Prostate gland (tissue), 2 donors: ENCODE measurements at regions not wholly inside any gene's neighbourhood (a gene's known extent, or its start where the extent isn't known, plus 50 kb on each side); places are given as distances from the start of the nearest gene placed in this dataset.

Experiments
- DNase-seq: peaks from one replicate; pipeline ENCODE4 v3.0.0-alpha.2; 2019; ENCODE audit warnings: low spot score
- H3K27ac ChIP-seq, 2 donors: fragments of 200-600 bp; sonication (generic); 2 replicates each; pipeline ENCODE4 v1.5.1; 2017 to 2019
- H3K27me3 ChIP-seq: fragments of 200-600 bp; sonication (generic); replicated peaks from 2 replicates; pipeline ENCODE4 v1.5.1; 2019; ENCODE audit not compliant: insufficient read depth
- H3K36me3 ChIP-seq, 2 donors: fragments of 200-600 bp; sonication (generic); 1 replicate in 1 of 2; 2 replicates in 1 of 2; pipeline versions ENCODE4 v1.5.1 to v1.8.1; 2017 to 2019
- H3K4me1 ChIP-seq: fragments of 200-600 bp; sonication (generic); replicated peaks from 2 replicates; pipeline ENCODE4 v1.5.1; 2019
- H3K4me3 ChIP-seq, 2 donors: fragments of 200-600 bp; sonication (generic); 2 replicates each; pipeline ENCODE4 v1.5.1; 2017 to 2019
- H3K9me3 ChIP-seq: fragments of 200-600 bp; sonication (generic); 2 replicates; pipeline ENCODE4 v1.5.1; 2017
- CTCF ChIP-seq, 4 experiments: fragments of 200-600 bp in 2 of 4; fragments of 450-650 bp in 2 of 4; sonication (generic) in 2 of 4; IDR thresholded peaks; 1 replicate in 3 of 4; 2 replicates in 1 of 4; pipeline ENCODE4 v1.5.1; 2016 to 2019; ENCODE audit warnings: antibody characterized with exemption in 4 of 4, mild to moderate bottlenecking in 2 of 4, moderate library complexity in 2 of 4
- POLR2A ChIP-seq: fragments of 450-650 bp; IDR thresholded peaks from one replicate; pipeline ENCODE4 v1.6.1; 2016; ENCODE audit warnings: antibody characterized with exemption, mild to moderate bottlenecking
- POLR2AphosphoS5 ChIP-seq: sonication (generic); formaldehyde crosslinking; IDR thresholded peaks from one replicate; pipeline ENCODE4 v1.6.1; 2017; ENCODE audit warnings: antibody characterized with exemption
- WGBS: methylation state at CpG from one replicate; pipeline ENCODE4 v1.1.5; 2018; 5-methylcytosine and 5-hydroxymethylcytosine counted together
- intact Hi-C: fragments of 100-400 bp; cut with DNase I; formaldehyde crosslinking; loops from one replicate; pipeline ENCODE4 v1.14.2; 2022

- no peaks in the 10 kb centered on the region for H3K27me3 ChIP-seq
- H3K4me1 ChIP-seq, result no peaks in the 10 kb centered on the region
- DNase-seq, result no peak
- H3K9me3 ChIP-seq, result no peaks in the 10 kb centered on the region
- H3K36me3 ChIP-seq, result no peaks in the 10 kb centered on the region
- no peak for TF ChIP-seq POLR2AphosphoS5
- no peak for TF ChIP-seq POLR2A
- TF ChIP-seq CTCF (IDR thresholded peaks at IDR 0.05), result no peak
- no peak overlapping the region for H3K4me3 ChIP-seq
- intact Hi-C loops, result no loop called here
- WGBS, result 89% methylated on average over 2 of the region's 2 CpGs
- H3K27ac ChIP-seq, result no peak overlapping the region
These were observed 305.3 kb downstream of the CSNK1G3 start for GRCh38 chr5:123817267-123817666.

- no peaks in the 10 kb centered on the region for H3K36me3 ChIP-seq
- no peaks in the 10 kb centered on the region for H3K9me3 ChIP-seq
- H3K4me3 ChIP-seq, result no peak overlapping the region
- no peaks in the 10 kb centered on the region for H3K27me3 ChIP-seq
- TF ChIP-seq POLR2AphosphoS5 (no peak), CTCF (IDR thresholded peaks at IDR 0.05) (no peak), POLR2A (no peak)
- intact Hi-C loops, result no loop called here
- DNase-seq, result no peak
- no peaks in the 10 kb centered on the region for H3K4me1 ChIP-seq
- WGBS, result 52% methylated on average over 8 of the region's 8 CpGs
- no peak overlapping the region for H3K27ac ChIP-seq
These were observed 303.0 kb downstream of the CSNK1G3 start for GRCh38 chr5:123814801-123815470.

- TF ChIP-seq POLR2AphosphoS5 (no peak), CTCF (IDR thresholded peaks at IDR 0.05) (no peak), POLR2A (no peak)
- DNase-seq, result no peak
- H3K4me1 ChIP-seq, result no peaks in the 10 kb centered on the region
- no peaks in the 10 kb centered on the region for H3K27me3 ChIP-seq
- H3K4me3 ChIP-seq, result no peak overlapping the region
- no peak overlapping the region for H3K27ac ChIP-seq
- WGBS, result 35% methylated on average over 10 of the region's 10 CpGs
- no peaks in the 10 kb centered on the region for H3K9me3 ChIP-seq
- intact Hi-C loops, result no loop called here
- no peaks in the 10 kb centered on the region for H3K36me3 ChIP-seq
These were observed 302.1 kb downstream of the CSNK1G3 start for GRCh38 chr5:123813937-123814624.

GRCh38 chr5:123813264-123813663 is 301.3 kb downstream of the CSNK1G3 start:
- DNase-seq, result no peak
- no peak overlapping the region for H3K4me3 ChIP-seq
- no peaks in the 10 kb centered on the region for H3K4me1 ChIP-seq
- H3K9me3 ChIP-seq, result no peaks in the 10 kb centered on the region
- TF ChIP-seq POLR2AphosphoS5, result no peak
- TF ChIP-seq CTCF (IDR thresholded peaks at IDR 0.05), result no peak
- TF ChIP-seq POLR2A, result no peak
- H3K27me3 ChIP-seq, result no peaks in the 10 kb centered on the region
- WGBS, result 71% methylated on average over 3 of the region's 3 CpGs
- H3K36me3 ChIP-seq, result no peaks in the 10 kb centered on the region
- intact Hi-C loops, result no loop called here
- no peak overlapping the region for H3K27ac ChIP-seq

GRCh38 chr5:123811831-123812230 is 299.9 kb downstream of the CSNK1G3 start:
- intact Hi-C loops, result no loop called here
- TF ChIP-seq POLR2A (no peak), POLR2AphosphoS5 (no peak), CTCF (IDR thresholded peaks at IDR 0.05) (no peak)
- H3K4me3 ChIP-seq, result no peak overlapping the region
- WGBS, result 98% methylated on average over 2 of the region's 2 CpGs
- no peak for DNase-seq
- H3K9me3 ChIP-seq, result no peaks in the 10 kb centered on the region
- H3K27me3 ChIP-seq, result no peaks in the 10 kb centered on the region
- no peak overlapping the region for H3K27ac ChIP-seq
- no peaks in the 10 kb centered on the region for H3K36me3 ChIP-seq
- no peaks in the 10 kb centered on the region for H3K4me1 ChIP-seq
